ENCODE measurements at regions not wholly inside any gene's neighbourhood (a gene's known extent, or its start where the extent isn't known, plus 50 kb on each side); places are given as distances from the start of the nearest gene placed in this dataset.

- TF ChIP-seq CTCF (optimal IDR thresholded peaks at IDR 0.05 in 1 of 3, IDR thresholded peaks at IDR 0.05 in 1 of 3, conservative IDR thresholded peaks at IDR 0.05 in 1 of 3; ENCODE audit: extremely low read depth in 1 of 3, insufficient read depth in 2 of 3, low read length in 3 of 3) (no peak), EZH2 (IDR thresholded peaks at IDR 0.05; ENCODE audit: low read length) (no peak)
These were observed 58.6 kb upstream of the PRSS1 start for GRCh38 chr7:142690554-142691182.
